ENCODE measurements at regions not wholly inside any gene's neighbourhood (a gene's known extent, or its start where the extent isn't known, plus 50 kb on each side); places are given as distances from the start of the nearest gene placed in this dataset.

DNA sequence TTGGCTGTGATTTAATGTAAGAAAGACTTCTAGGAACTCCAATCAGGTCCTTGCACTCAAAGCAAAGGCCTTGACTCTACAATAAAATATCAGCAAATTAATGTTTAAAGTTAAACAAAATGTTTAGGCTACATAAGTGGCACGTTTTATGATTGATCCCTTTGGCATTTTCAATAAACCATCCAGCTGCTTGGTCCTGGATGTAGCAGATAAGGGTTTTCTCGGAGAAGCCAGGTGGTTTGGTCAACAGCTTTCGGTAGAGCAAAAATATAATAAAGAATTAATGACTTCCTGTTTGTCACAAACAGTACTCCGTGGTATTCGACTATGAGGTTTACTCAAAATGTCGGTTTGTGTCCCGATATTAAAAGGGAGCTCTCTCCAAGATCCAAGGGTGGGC is 95.8 kb downstream of the GEMIN8 start:
- H3K4me3 Mint-ChIP-seq: no peak overlapping the region
- no peak for DNase-seq
- CTCF ChIA-PET: no interaction called here
- no peaks in the 10 kb centered on the region for H3K9me3 Mint-ChIP-seq
- no peak overlapping the region for H3K27ac Mint-ChIP-seq
- peaks cover 24% of the 10 kb centered on the region for H3K27me3 Mint-ChIP-seq
- no peaks in the 10 kb centered on the region for H3K4me1 Mint-ChIP-seq
- POLR2A ChIA-PET: no interaction called here
- H3K36me3 Mint-ChIP-seq (ENCODE audit: low read depth): no peaks in the 10 kb centered on the region

DNA sequence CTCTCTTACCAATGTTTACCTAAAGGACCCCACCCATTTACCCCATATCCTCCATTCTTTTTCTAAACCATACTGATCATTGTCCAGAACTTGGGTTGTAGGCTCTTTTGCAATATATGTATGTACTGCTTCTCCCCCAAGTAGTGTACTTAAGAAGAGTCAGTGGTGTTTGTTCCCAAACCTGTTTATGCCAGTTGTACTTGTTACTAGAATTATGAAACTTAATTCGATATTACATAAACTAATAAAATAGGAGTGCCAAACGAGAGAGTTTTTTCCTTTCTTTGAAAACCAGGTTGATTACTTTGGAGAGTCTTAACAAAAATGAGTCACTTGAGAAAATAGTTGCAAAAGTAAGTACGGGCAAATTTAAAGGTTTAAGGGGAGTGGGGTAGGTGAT is 96.3 kb downstream of the GEMIN8 start:
- H3K27ac Mint-ChIP-seq: no peak overlapping the region
- no peak for DNase-seq
- no peaks in the 10 kb centered on the region for H3K9me3 Mint-ChIP-seq
- no peaks in the 10 kb centered on the region for H3K36me3 Mint-ChIP-seq (ENCODE audit: low read depth)
- CTCF ChIA-PET: no interaction called here
- no peak overlapping the region for H3K4me3 Mint-ChIP-seq
- no peaks in the 10 kb centered on the region for H3K4me1 Mint-ChIP-seq
- peaks cover 24% of the 10 kb centered on the region for H3K27me3 Mint-ChIP-seq
- POLR2A ChIA-PET: no interaction called here

GRCh38 chrX:13932416-13932815 is 97.3 kb downstream of the GEMIN8 start:
- H3K9me3 Mint-ChIP-seq: no peaks in the 10 kb centered on the region
- ChIA-PET POLR2A (no interaction called here), CTCF (no interaction called here)

DNA sequence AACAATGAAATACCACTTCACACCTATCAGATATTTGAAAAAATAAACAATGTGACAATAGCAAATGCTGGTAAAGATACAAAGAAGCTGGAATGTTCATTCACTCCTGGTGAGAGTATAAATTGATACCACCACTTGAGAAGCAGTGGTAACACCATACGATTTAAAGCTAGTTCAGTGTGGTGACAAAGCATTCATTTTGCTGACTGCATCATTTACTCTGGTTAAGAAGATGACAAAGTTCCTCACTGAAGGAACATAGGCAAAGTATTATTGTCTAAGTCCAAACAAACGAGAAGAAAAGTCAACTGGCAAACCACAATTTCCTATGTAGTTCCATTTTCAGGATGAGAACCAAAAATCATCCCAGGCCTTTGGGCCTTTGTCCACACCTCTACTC is 102.5 kb downstream of the GEMIN8 start:
- Mint-ChIP-seq H3K9me3 (no peaks in the 10 kb centered on the region), H3K4me3 (no peak overlapping the region), H3K36me3 (ENCODE audit: low read depth) (no peaks in the 10 kb centered on the region), H3K27ac (no peak overlapping the region), H3K4me1 (no peaks in the 10 kb centered on the region), H3K27me3 (peaks cover 11% of the 10 kb centered on the region)
- DNase-seq: no peak
- POLR2A ChIA-PET: no interaction called here
- CTCF ChIA-PET: no interaction called here

More at GRCh38 chrX:13932416-13932815, 97.3 kb downstream of the GEMIN8 start:
- Mint-ChIP-seq H3K27ac (no peak overlapping the region), H3K4me3 (no peak overlapping the region), H3K36me3 (ENCODE audit: low read depth) (no peaks in the 10 kb centered on the region), H3K27me3 (peaks cover 23% of the 10 kb centered on the region), H3K4me1 (no peaks in the 10 kb centered on the region)
- no peak for DNase-seq

DNA sequence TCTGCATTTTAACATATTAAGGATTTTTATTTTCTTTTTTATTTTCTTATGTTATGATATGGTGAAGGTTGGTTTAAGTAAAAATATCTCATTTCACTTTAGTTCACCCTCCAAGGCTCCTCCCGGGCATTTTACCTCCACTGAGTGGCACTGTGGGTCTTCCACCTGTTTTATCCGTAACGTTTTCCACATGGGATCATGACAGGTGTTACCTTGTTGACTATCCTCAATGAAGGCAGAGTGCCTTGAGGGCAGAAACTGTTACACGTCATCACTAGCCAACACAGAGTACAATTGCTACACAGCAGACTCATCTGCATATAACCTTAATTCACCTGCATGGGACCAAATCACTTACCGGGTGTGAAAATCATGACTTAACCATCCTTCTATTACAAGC is 105.8 kb downstream of the GEMIN8 start:
- H3K27me3 Mint-ChIP-seq: peaks cover 5% of the 10 kb centered on the region
- CTCF ChIA-PET: no interaction called here
- no peaks in the 10 kb centered on the region for H3K9me3 Mint-ChIP-seq
- POLR2A ChIA-PET: no interaction called here
- H3K27ac Mint-ChIP-seq: no peak overlapping the region
- DNase-seq: no peak
- H3K36me3 Mint-ChIP-seq (ENCODE audit: low read depth): no peaks in the 10 kb centered on the region
- no peak overlapping the region for H3K4me3 Mint-ChIP-seq
- no peaks in the 10 kb centered on the region for H3K4me1 Mint-ChIP-seq

DNA sequence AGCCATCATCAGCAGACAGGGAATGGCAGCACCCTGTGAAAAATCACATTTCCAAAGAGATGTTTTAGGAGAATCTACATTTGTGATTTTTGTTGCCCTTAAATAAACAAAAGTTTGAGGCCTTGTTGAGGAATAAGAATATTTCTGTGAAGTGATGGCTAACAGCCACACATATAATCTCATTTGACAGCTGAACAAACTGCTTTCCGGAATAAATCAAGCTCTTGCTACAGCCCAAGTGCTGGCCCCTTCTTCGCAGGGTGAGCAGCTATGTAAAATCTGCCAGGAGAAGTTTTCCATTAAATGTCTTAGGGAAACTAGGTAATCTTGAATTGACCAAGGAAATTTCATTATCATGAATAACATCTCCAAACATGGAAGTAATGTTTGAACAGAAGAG is 106.4 kb upstream of the GPM6B start:
- POLR2A ChIA-PET: no interaction called here
- DNase-seq: no peak
- Mint-ChIP-seq H3K36me3 (ENCODE audit: low read depth) (no peaks in the 10 kb centered on the region), H3K27ac (no peak overlapping the region), H3K9me3 (no peaks in the 10 kb centered on the region), H3K4me1 (no peaks in the 10 kb centered on the region), H3K27me3 (peaks cover 6% of the 10 kb centered on the region), H3K4me3 (no peak overlapping the region)
- CTCF ChIA-PET: no interaction called here

GRCh38 chrX:13917507-13917906 is 100.6 kb upstream of the GPM6B start:
- no peaks in the 10 kb centered on the region for H3K4me1 Mint-ChIP-seq

GRCh38 chrX:13911586-13911985 is 94.7 kb upstream of the GPM6B start:
- ChIA-PET CTCF (no interaction called here), POLR2A (no interaction called here)
- Mint-ChIP-seq H3K4me1 (no peaks in the 10 kb centered on the region), H3K27me3 (no peaks in the 10 kb centered on the region), H3K36me3 (ENCODE audit: low read depth) (no peaks in the 10 kb centered on the region), H3K27ac (no peak overlapping the region), H3K4me3 (no peak overlapping the region), H3K9me3 (no peaks in the 10 kb centered on the region)
- DNase-seq: no peak

More at GRCh38 chrX:13917507-13917906, 100.6 kb upstream of the GPM6B start:
- DNase-seq: no peak
- H3K4me3 Mint-ChIP-seq: no peak overlapping the region
- ChIA-PET CTCF (no interaction called here), POLR2A (no interaction called here)
- H3K27ac Mint-ChIP-seq: no peak overlapping the region
- H3K36me3 Mint-ChIP-seq (ENCODE audit: low read depth): no peaks in the 10 kb centered on the region
- H3K9me3 Mint-ChIP-seq: no peaks in the 10 kb centered on the region
- peaks cover 1% of the 10 kb centered on the region for H3K27me3 Mint-ChIP-seq

- H3K4me3 Mint-ChIP-seq: no peak overlapping the region
- no peaks in the 10 kb centered on the region for H3K36me3 Mint-ChIP-seq (ENCODE audit: low read depth)
- ChIA-PET POLR2A (no interaction called here), CTCF (no interaction called here)
- peaks cover 1% of the 10 kb centered on the region for H3K27me3 Mint-ChIP-seq
- no peak for DNase-seq
- no peak overlapping the region for H3K27ac Mint-ChIP-seq
- no peaks in the 10 kb centered on the region for H3K9me3 Mint-ChIP-seq
- H3K4me1 Mint-ChIP-seq: no peaks in the 10 kb centered on the region
Observed at GRCh38 chrX:13906093-13906492, 89.2 kb upstream of the GPM6B start.

GRCh38 chrX:13903405-13903804 is 86.5 kb upstream of the GPM6B start:
- no peak overlapping the region for H3K27ac Mint-ChIP-seq
- no peaks in the 10 kb centered on the region for H3K36me3 Mint-ChIP-seq (ENCODE audit: low read depth)
- H3K9me3 Mint-ChIP-seq: no peaks in the 10 kb centered on the region
- no peak overlapping the region for H3K4me3 Mint-ChIP-seq
- no peak for DNase-seq
- H3K27me3 Mint-ChIP-seq: peaks cover 5% of the 10 kb centered on the region
- no peaks in the 10 kb centered on the region for H3K4me1 Mint-ChIP-seq
- CTCF ChIA-PET: no interaction called here
- POLR2A ChIA-PET: no interaction called here

- H3K27me3 Mint-ChIP-seq: peaks cover 5% of the 10 kb centered on the region
- no peak overlapping the region for H3K4me3 Mint-ChIP-seq
- DNase-seq: no peak
- H3K4me1 Mint-ChIP-seq: no peaks in the 10 kb centered on the region
- H3K36me3 Mint-ChIP-seq (ENCODE audit: low read depth): no peaks in the 10 kb centered on the region
- POLR2A ChIA-PET: no interaction called here
- CTCF ChIA-PET: no interaction called here
- no peak overlapping the region for H3K27ac Mint-ChIP-seq
- no peaks in the 10 kb centered on the region for H3K9me3 Mint-ChIP-seq
Observed at GRCh38 chrX:13902406-13902805, 85.5 kb upstream of the GPM6B start.

DNA sequence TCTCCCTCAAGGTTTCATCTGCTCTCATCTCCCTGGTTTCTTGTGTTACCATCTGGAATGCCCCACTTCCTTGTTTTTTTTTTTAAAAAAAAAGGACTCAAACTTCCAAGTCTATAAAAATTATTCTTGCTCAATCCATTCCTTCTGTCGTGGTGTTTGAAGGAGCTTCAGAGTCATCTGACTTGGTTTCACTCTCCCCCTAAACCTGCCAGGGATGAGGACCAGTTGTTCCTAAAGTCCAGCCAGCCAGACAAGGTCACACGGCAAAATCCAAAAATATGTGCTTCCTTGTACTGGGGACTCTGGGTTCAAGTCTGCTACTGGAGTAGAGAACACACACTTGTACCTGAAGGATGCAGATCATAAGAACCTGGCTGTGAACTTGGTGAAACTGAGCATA is 84.5 kb upstream of the GPM6B start:
- no peaks in the 10 kb centered on the region for H3K9me3 Mint-ChIP-seq
- H3K36me3 Mint-ChIP-seq (ENCODE audit: low read depth): no peaks in the 10 kb centered on the region
- H3K4me3 Mint-ChIP-seq: no peak overlapping the region
- H3K27me3 Mint-ChIP-seq: peaks cover 6% of the 10 kb centered on the region
- no peak for DNase-seq
- ChIA-PET CTCF (no interaction called here), POLR2A (no interaction called here)
- no peaks in the 10 kb centered on the region for H3K4me1 Mint-ChIP-seq
- no peak overlapping the region for H3K27ac Mint-ChIP-seq

GRCh38 chrX:13900351-13900750 is 83.5 kb upstream of the GPM6B start:
- Mint-ChIP-seq H3K9me3 (no peaks in the 10 kb centered on the region), H3K27ac (no peak overlapping the region), H3K4me1 (no peaks in the 10 kb centered on the region), H3K36me3 (ENCODE audit: low read depth) (no peaks in the 10 kb centered on the region), H3K27me3 (peaks cover 6% of the 10 kb centered on the region), H3K4me3 (no peak overlapping the region)
- no peak for DNase-seq
- ChIA-PET CTCF (no interaction called here), POLR2A (no interaction called here)

GRCh38 chrX:13899607-13900006 is 82.7 kb upstream of the GPM6B start:
- Mint-ChIP-seq H3K27me3 (peaks cover 6% of the 10 kb centered on the region), H3K4me1 (no peaks in the 10 kb centered on the region), H3K4me3 (no peak overlapping the region), H3K36me3 (ENCODE audit: low read depth) (no peaks in the 10 kb centered on the region), H3K9me3 (no peaks in the 10 kb centered on the region), H3K27ac (no peak overlapping the region)
- no peak for DNase-seq
- ChIA-PET CTCF (no interaction called here), POLR2A (no interaction called here)

DNA sequence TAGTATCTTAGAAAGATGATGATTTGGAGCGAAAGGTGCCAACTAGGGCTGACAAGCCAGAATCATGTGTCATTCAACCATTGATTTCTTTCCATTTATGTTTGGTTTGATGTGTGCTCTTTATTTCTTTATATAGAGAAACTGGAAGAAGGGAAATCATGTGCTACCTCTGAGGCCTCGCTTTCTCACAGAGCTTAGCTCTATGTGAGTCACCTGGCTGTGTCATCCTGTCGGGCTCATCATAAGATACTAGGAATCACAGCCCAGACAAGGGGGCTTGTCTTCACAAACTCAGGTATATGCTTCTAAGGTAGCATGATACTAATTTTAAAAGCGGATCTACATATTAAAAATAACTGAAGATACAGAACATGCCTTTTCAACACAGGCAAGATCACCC is 81.7 kb upstream of the GPM6B start:
- ChIA-PET POLR2A (no interaction called here), CTCF (no interaction called here)
- H3K36me3 Mint-ChIP-seq (ENCODE audit: low read depth): no peaks in the 10 kb centered on the region
- peaks cover 6% of the 10 kb centered on the region for H3K27me3 Mint-ChIP-seq
- H3K27ac Mint-ChIP-seq: no peak overlapping the region
- no peak for DNase-seq
- H3K4me3 Mint-ChIP-seq: no peak overlapping the region
- no peaks in the 10 kb centered on the region for H3K4me1 Mint-ChIP-seq
- H3K9me3 Mint-ChIP-seq: no peaks in the 10 kb centered on the region

All from activated CD4-positive, alpha-beta memory T cell treated with anti-CD3 and anti-CD28 coated beads, Interleukin-2, amount 10 ng/mL, durations not matched to agents 7 days and 5 days (primary cell).